Osteoblast (primary cell): ENCODE measurements at regions not wholly inside any gene's neighbourhood (a gene's known extent, or its start where the extent isn't known, plus 50 kb on each side); places are given as distances from the start of the nearest gene placed in this dataset.
A peak's percentile ranks its signal among the peaks of the same experiment; 100 is the strongest.

ENCODE experiments used
- DNase-seq: peaks from one replicate; pipeline ENCODE4 v3.0.0; 2011; ENCODE audit warnings: low spot score, mixed read lengths; ENCODE audit not compliant: insufficient read length; ENCODE audit errors: missing footprints
- H2AFZ ChIP-seq: 2 replicates; pipeline ENCODE4 v1.6.0; 2011; ENCODE audit warnings: mild to moderate bottlenecking, low read length
- H3K27ac ChIP-seq: 2 replicates; pipeline ENCODE4 v1.5.1; 2011; ENCODE audit warnings: mild to moderate bottlenecking, low read depth, low read length, moderate library complexity
- H3K27me3 ChIP-seq: 2 replicates; pipeline ENCODE4 v1.6.0; 2012; ENCODE audit warnings: mild to moderate bottlenecking, control low read depth, inconsistent platforms, low read length, moderate library complexity; ENCODE audit not compliant: insufficient read depth
- H3K36me3 ChIP-seq: 2 replicates; pipeline ENCODE4 v1.5.1; 2011; ENCODE audit warnings: mild to moderate bottlenecking, low read length, control low read depth, moderate library complexity; ENCODE audit not compliant: insufficient read depth
- H3K4me1 ChIP-seq: 2 replicates; pipeline ENCODE4 v1.5.1; 2011; ENCODE audit warnings: mild to moderate bottlenecking, low read length, control low read depth, moderate library complexity; ENCODE audit not compliant: insufficient read depth
- H3K4me2 ChIP-seq: 2 replicates; pipeline ENCODE4 v1.6.0; 2011; ENCODE audit warnings: mild to moderate bottlenecking, low read length; ENCODE audit not compliant: insufficient read depth
- H3K4me3 ChIP-seq: fragments of 200-600 bp; sonication (generic); 3 replicates; pipeline ENCODE4 v1.5.1; 2012; ENCODE audit warnings: mild to moderate bottlenecking, low read length, inconsistent platforms; ENCODE audit not compliant: insufficient read depth
- H3K79me2 ChIP-seq: 2 replicates; pipeline ENCODE4 v1.6.0; 2012; ENCODE audit warnings: mild to moderate bottlenecking, low read length, control low read depth, inconsistent platforms; ENCODE audit not compliant: insufficient read depth
- H3K9me3 ChIP-seq: 2 replicates; pipeline ENCODE4 v1.5.1; 2011; ENCODE audit warnings: low read depth, low read length, control low read depth
- H4K20me1 ChIP-seq: 2 replicates; pipeline ENCODE4 v1.6.0; 2012; ENCODE audit warnings: mild to moderate bottlenecking, low read length, control low read depth; ENCODE audit not compliant: insufficient read depth
- CTCF ChIP-seq: IDR thresholded peaks from 2 replicates; pipeline ENCODE4 v1.5.1; 2011; ENCODE audit warnings: mild to moderate bottlenecking, low read depth, low read length, moderate library complexity; ENCODE audit errors: extremely low read depth

- H3K4me2 ChIP-seq = no peak overlapping the region
- H3K79me2 ChIP-seq = no peaks in the 10 kb centered on the region
- no peaks in the 10 kb centered on the region for H3K9me3 ChIP-seq
- no peaks in the 10 kb centered on the region for H3K36me3 ChIP-seq
- H2AFZ ChIP-seq = peak overlapping the region; percentile 63
- TF ChIP-seq CTCF = no peak
- no peak overlapping the region for H3K27ac ChIP-seq
- DNase-seq = no peak
- no peak overlapping the region for H3K4me3 ChIP-seq
- H4K20me1 ChIP-seq = no peaks in the 10 kb centered on the region
- H3K4me1 ChIP-seq = no peaks in the 10 kb centered on the region
- H3K27me3 ChIP-seq = no peaks in the 10 kb centered on the region
Observed at GRCh38 chr1:81635816-81636215, 164.9 kb upstream of the ADGRL2 start.

- H4K20me1 ChIP-seq = no peaks in the 10 kb centered on the region
- no peak overlapping the region for H3K4me3 ChIP-seq
- TF ChIP-seq CTCF = no peak
- no peak for DNase-seq
- H3K4me1 ChIP-seq = no peaks in the 10 kb centered on the region
- H3K9me3 ChIP-seq = no peaks in the 10 kb centered on the region
- H3K79me2 ChIP-seq = no peaks in the 10 kb centered on the region
- H2AFZ ChIP-seq = no peak overlapping the region
- no peaks in the 10 kb centered on the region for H3K27me3 ChIP-seq
- H3K36me3 ChIP-seq = no peaks in the 10 kb centered on the region
- no peak overlapping the region for H3K4me2 ChIP-seq
- H3K27ac ChIP-seq = no peak overlapping the region
Observed at GRCh38 chr1:81634294-81634693, 166.4 kb upstream of the ADGRL2 start.

- DNase-seq = no peak
Observed at GRCh38 chr1:81619156-81619555, 181.6 kb upstream of the ADGRL2 start.

GRCh38 chr1:81618376-81618775 lies 182.4 kb upstream of the ADGRL2 start:
- Histone ChIP-seq H3K9me3 (no peaks in the 10 kb centered on the region), H3K27me3 (no peaks in the 10 kb centered on the region)
- TF ChIP-seq CTCF = no peak

More at GRCh38 chr1:81619156-81619555, 181.6 kb upstream of the ADGRL2 start:
- Histone ChIP-seq H3K4me2 (no peak overlapping the region), H3K36me3 (no peaks in the 10 kb centered on the region), H3K27me3 (no peaks in the 10 kb centered on the region), H4K20me1 (no peaks in the 10 kb centered on the region), H3K79me2 (no peaks in the 10 kb centered on the region), H3K4me1 (no peaks in the 10 kb centered on the region), H2AFZ (no peak overlapping the region), H3K27ac (no peak overlapping the region), H3K9me3 (no peaks in the 10 kb centered on the region), H3K4me3 (no peak overlapping the region)
- TF ChIP-seq CTCF = no peak

More at GRCh38 chr1:81618376-81618775, 182.4 kb upstream of the ADGRL2 start:
- DNase-seq = no peak
- Histone ChIP-seq H3K4me2 (no peak overlapping the region), H2AFZ (no peak overlapping the region), H3K79me2 (no peaks in the 10 kb centered on the region), H3K36me3 (no peaks in the 10 kb centered on the region), H4K20me1 (no peaks in the 10 kb centered on the region), H3K27ac (no peak overlapping the region), H3K4me1 (no peaks in the 10 kb centered on the region), H3K4me3 (no peak overlapping the region)
